Upper lobe of left lung (tissue), 6 donors: ENCODE measurements at regions not wholly inside any gene's neighbourhood (a gene's known extent, or its start where the extent isn't known, plus 50 kb on each side); places are given as distances from the start of the nearest gene placed in this dataset.

Source experiments
- ATAC-seq, 2 donors: fragments of 200-7000 bp; cut with Tn5 transposase; one replicate each; pipeline ENCODE4 v1.9.1; 2022; ENCODE audit warnings: mild to moderate bottlenecking in 2 of 2, moderate library complexity in 2 of 2; ENCODE audit not compliant: low FRiP score in 2 of 2
- DNase-seq, 2 donors: peaks; one replicate each; pipeline ENCODE4 v3.0.0-alpha.2; 2019 to 2020
- H3K27ac ChIP-seq, 4 donors: fragments of 200-600 bp; sonication (generic); one replicate each; pipeline ENCODE4 v1.5.1; 2016 to 2019
- H3K27me3 ChIP-seq, 4 donors: fragments of 200-600 bp; sonication (generic); one replicate each; pipeline ENCODE4 v1.5.1; 2017 to 2019
- H3K36me3 ChIP-seq, 4 donors: fragments of 200-600 bp; sonication (generic); one replicate each; pipeline ENCODE4 v1.5.1; 2016 to 2019
- H3K4me1 ChIP-seq, 4 donors: fragments of 200-600 bp; sonication (generic); one replicate each; pipeline ENCODE4 v1.5.1; 2018 to 2019
- H3K4me3 ChIP-seq, 4 donors: fragments of 200-600 bp; sonication (generic); one replicate each; pipeline ENCODE4 v1.5.1; 2017 to 2019; ENCODE audit warnings: mild to moderate bottlenecking in 2 of 4, moderate library complexity in 1 of 4
- H3K9me3 ChIP-seq, 4 donors: fragments of 200-600 bp; sonication (generic); one replicate each; pipeline ENCODE4 v1.5.1; 2018 to 2019
- CTCF ChIP-seq, 6 experiments: fragments of 450-650 bp in 4 of 6; fragments of 200-600 bp in 2 of 6; sonication (generic) in 2 of 6; IDR thresholded peaks; one replicate each; pipeline ENCODE4 v1.5.1; 2016 to 2019; ENCODE audit warnings: antibody characterized with exemption in 6 of 6
- EP300 ChIP-seq, 4 donors: sonication (generic); formaldehyde crosslinking; IDR thresholded peaks; one replicate each; pipeline ENCODE4 v1.5.1; 2017; ENCODE audit warnings: antibody characterized with exemption in 4 of 4, control low read depth in 2 of 4
- POLR2A ChIP-seq, 4 donors: fragments of 450-650 bp; IDR thresholded peaks; one replicate each; pipeline ENCODE4 v1.5.1; 2016 to 2017; ENCODE audit warnings: antibody characterized with exemption in 4 of 4, mild to moderate bottlenecking in 2 of 4
- POLR2AphosphoS5 ChIP-seq, 2 donors: sonication (generic); formaldehyde crosslinking; IDR thresholded peaks; one replicate each; pipeline ENCODE4 v1.5.1; 2017; ENCODE audit warnings: antibody characterized with exemption in 2 of 2
- WGBS, 2 donors: methylation state at CpG; one replicate each; pipeline ENCODE4 v1.1.5; 2017 to 2018; 5-methylcytosine and 5-hydroxymethylcytosine counted together
- donor health status: DM: no; HTN: no; CAD: no; lungs with moderate emphysema.
- donor health status: DM: no; HTN: yes; CAD: no; lungs with severe emphysema.

GRCh38 chr4:56209767-56210166, 177.5 kb downstream of the AASDH start:
- 75 to 77% methylated on average over 3 of the region's 3 CpGs for WGBS, 2 donors
- TF ChIP-seq POLR2A (IDR thresholded peaks at IDR 0.05), result no peak
- TF ChIP-seq EP300 (IDR thresholded peaks at IDR 0.05), result no peak
- TF ChIP-seq CTCF (IDR thresholded peaks at IDR 0.05), result no peak
- TF ChIP-seq POLR2AphosphoS5 (IDR thresholded peaks at IDR 0.05), result no peak
- H3K4me3 ChIP-seq, result no peak overlapping the region
- H3K27me3 ChIP-seq, result no peaks in the 10 kb centered on the region
- no peak for DNase-seq
- no peaks in the 10 kb centered on the region for H3K4me1 ChIP-seq
- H3K27ac ChIP-seq, result no peak overlapping the region
- peaks cover 0 to 8% (median 4%) of the 10 kb centered on the region in 4 donors for H3K9me3 ChIP-seq
- no peak for ATAC-seq
- no peaks in the 10 kb centered on the region for H3K36me3 ChIP-seq

GRCh38 chr4:56208103-56208502, 179.2 kb downstream of the AASDH start:
- Histone ChIP-seq H3K36me3 (no peaks in the 10 kb centered on the region), H3K4me1 (no peaks in the 10 kb centered on the region), H3K4me3 (no peak overlapping the region), H3K27me3 (no peaks in the 10 kb centered on the region), H3K27ac (no peak overlapping the region), H3K9me3 (peaks cover 0 to 8% (median 4%) of the 10 kb centered on the region in 4 donors)
- 0 to 79% methylated on average over 1 of the region's 1 CpG for WGBS, 2 donors
- DNase-seq (no peak), ATAC-seq (no peak)
- TF ChIP-seq EP300 (IDR thresholded peaks at IDR 0.05) (no peak), CTCF (IDR thresholded peaks at IDR 0.05) (no peak), POLR2A (IDR thresholded peaks at IDR 0.05) (no peak)

GRCh38 chr4:56206258-56206657, 181.0 kb downstream of the AASDH start:
- no peak for ATAC-seq
- Histone ChIP-seq H3K9me3 (peaks cover 0 to 3% (median 1%) of the 10 kb centered on the region in 4 donors), H3K27me3 (no peaks in the 10 kb centered on the region), H3K27ac (no peak overlapping the region), H3K4me1 (no peaks in the 10 kb centered on the region), H3K36me3 (no peaks in the 10 kb centered on the region), H3K4me3 (no peak overlapping the region)
- no peak for TF ChIP-seq EP300 (IDR thresholded peaks at IDR 0.05)
- no peak for TF ChIP-seq CTCF (IDR thresholded peaks at IDR 0.05)
- no peak for TF ChIP-seq POLR2A (IDR thresholded peaks at IDR 0.05)
- TF ChIP-seq POLR2AphosphoS5 (IDR thresholded peaks at IDR 0.05), result no peak
- DNase-seq, result no peak
- 70 to 79% methylated on average over 4 of the region's 4 CpGs for WGBS, 2 donors

- 69 to 90% methylated on average over 1 of the region's 1 CpG for WGBS, 2 donors
- H3K4me3 ChIP-seq, result no peak overlapping the region
- H3K27ac ChIP-seq, result no peak overlapping the region
- no peak for TF ChIP-seq EP300 (IDR thresholded peaks at IDR 0.05)
- no peak for TF ChIP-seq CTCF (IDR thresholded peaks at IDR 0.05)
- no peak for TF ChIP-seq POLR2AphosphoS5 (IDR thresholded peaks at IDR 0.05)
- TF ChIP-seq POLR2A (IDR thresholded peaks at IDR 0.05), result no peak
- H3K4me1 ChIP-seq, result no peaks in the 10 kb centered on the region
- ATAC-seq (no peak), DNase-seq (no peak)
- H3K9me3 ChIP-seq, result no peaks in the 10 kb centered on the region
- no peaks in the 10 kb centered on the region for H3K27me3 ChIP-seq
- H3K36me3 ChIP-seq, result no peaks in the 10 kb centered on the region
Measured at GRCh38 chr4:56200275-56200674, 187.0 kb downstream of the AASDH start.

- Histone ChIP-seq H3K36me3 (no peaks in the 10 kb centered on the region), H3K4me1 (no peaks in the 10 kb centered on the region), H3K4me3 (no peak overlapping the region), H3K9me3 (no peaks in the 10 kb centered on the region), H3K27me3 (no peaks in the 10 kb centered on the region), H3K27ac (no peak overlapping the region)
- no peak for ATAC-seq
- no peak for TF ChIP-seq POLR2AphosphoS5 (IDR thresholded peaks at IDR 0.05)
- TF ChIP-seq POLR2A (IDR thresholded peaks at IDR 0.05), result no peak
- TF ChIP-seq CTCF (IDR thresholded peaks at IDR 0.05), result no peak
- TF ChIP-seq EP300 (IDR thresholded peaks at IDR 0.05), result no peak
- DNase-seq, result no peak
- 79 to 83% methylated on average over 2 of the region's 2 CpGs for WGBS, 2 donors
Measured at GRCh38 chr4:56198265-56198664, 189.0 kb downstream of the AASDH start.
